ENCODE measurements at regions not wholly inside any gene's neighbourhood (a gene's known extent, or its start where the extent isn't known, plus 50 kb on each side); places are given as distances from the start of the nearest gene placed in this dataset.
"Not testable (repeated sequence)": the region's sequence is repeated elsewhere in the genome, so short reads cannot be mapped to it uniquely, and the experiment has no call there.

- no peak for DNase-seq (ENCODE audit: low read depth in 3 of 3)
Observed at GRCh38 chr14:43307836-43308235, 1199.2 kb downstream of the FSCB start.

GRCh38 chr14:43306053-43306452 lies 1201.0 kb downstream of the FSCB start:
- no peak for DNase-seq (ENCODE audit: low read depth in 3 of 3)

- DNase-seq (ENCODE audit: low read depth in 3 of 3) = no peak
Observed at GRCh38 chr14:43297794-43298193, 1209.3 kb downstream of the FSCB start.

DNA sequence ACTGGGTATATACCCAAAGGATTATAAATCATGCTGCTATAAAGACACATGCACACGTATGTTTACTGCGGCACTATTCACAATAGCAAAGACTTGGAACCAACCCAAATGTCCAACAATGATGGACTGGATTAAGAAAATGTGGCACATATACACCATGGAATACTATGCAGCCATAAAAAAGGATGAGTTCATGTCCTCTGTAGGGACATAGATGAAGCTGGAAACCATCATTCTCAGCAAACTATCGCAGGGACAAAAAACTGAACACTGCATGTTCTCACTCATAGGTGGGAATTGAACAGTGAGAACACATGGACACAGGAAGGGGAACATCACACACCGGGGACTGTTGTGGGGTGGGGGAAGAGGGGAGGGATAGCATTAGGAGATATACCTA lies 1211.0 kb downstream of the FSCB start:
- not testable (repeated sequence) for DNase-seq (ENCODE audit: low read depth in 3 of 3)

DNA sequence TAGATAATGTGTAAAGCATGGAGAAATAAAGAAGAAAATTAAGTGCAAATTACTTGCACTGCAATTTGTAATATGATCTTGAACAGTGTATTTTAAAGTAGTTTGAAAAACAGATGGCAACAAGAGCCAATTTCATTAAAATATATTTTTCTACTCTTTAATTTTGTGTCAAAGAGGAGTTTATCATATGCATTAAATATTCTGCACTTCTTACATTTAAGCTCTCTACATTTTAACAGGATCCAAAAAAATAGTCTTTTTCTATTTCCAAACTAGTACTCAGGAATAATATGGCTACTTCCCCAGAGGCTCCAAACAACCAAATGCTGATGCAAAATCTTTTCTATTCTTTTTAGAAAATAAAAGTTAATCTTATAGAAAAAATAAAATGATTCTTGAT lies 1221.5 kb downstream of the FSCB start:
- no peak for DNase-seq (ENCODE audit: low read depth in 3 of 3)

DNA sequence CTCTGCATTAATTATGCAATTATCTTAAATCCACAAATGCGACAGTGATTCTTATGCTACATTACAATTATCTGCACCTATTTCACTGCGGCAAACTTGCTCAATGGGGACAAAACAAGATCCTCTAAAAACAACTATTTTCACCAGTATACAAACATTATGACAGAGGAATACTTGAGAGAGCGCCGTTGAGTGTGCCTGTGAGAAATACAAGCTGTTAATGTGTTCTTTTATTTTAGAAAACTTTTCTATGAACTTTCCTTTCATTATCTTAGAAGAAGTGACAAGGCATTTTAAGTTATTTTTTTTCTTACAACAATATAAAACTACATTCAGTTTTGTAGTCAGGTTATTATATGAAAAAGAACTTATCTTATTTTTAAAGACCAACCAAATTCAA lies 1247.0 kb downstream of the FSCB start:
- DNase-seq (ENCODE audit: low read depth in 3 of 3) = no peak

GRCh38 chr14:43258396-43258795 lies 1248.7 kb downstream of the FSCB start:
- DNase-seq (ENCODE audit: low read depth in 3 of 3) = no peak

DNA sequence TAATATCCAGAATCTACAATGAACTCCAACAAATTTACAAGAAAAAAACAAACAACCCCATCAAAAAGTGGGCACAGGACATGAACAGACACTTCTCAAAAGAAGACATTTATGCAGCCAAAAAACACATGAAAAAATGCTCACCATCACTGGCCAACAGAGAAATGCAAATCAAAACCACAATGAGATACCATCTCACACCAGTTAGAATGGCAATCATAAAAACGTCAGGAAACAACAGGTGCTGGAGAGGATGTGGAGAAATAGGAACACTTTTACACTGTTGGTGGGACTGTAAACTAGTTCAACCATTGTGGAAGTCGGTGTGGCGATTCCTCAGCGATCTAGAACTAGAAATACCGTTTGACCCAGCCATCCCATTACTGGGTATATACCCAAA lies 1250.1 kb downstream of the FSCB start:
- DNase-seq (ENCODE audit: low read depth in 3 of 3) = not testable (repeated sequence)

DNA sequence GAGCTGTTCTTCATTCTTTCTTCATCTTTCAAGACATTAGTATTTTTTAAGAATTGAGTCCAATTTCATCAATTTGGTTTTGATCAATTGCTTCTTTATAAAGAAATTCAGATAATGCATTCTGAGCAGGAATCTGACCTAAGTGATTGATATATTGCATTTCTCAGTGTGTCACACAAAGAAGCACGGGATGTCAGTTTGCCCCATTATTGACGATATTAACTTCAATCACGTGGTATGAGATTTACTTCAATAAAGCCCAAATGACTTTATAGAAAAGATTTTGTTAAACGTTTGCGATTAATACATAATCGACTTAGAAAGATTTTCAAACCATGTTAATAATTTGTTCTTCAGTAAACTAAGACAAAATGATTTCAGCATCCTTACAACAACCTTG lies 1254.2 kb downstream of the FSCB start:
- no peak for DNase-seq (ENCODE audit: low read depth in 3 of 3)

DNA sequence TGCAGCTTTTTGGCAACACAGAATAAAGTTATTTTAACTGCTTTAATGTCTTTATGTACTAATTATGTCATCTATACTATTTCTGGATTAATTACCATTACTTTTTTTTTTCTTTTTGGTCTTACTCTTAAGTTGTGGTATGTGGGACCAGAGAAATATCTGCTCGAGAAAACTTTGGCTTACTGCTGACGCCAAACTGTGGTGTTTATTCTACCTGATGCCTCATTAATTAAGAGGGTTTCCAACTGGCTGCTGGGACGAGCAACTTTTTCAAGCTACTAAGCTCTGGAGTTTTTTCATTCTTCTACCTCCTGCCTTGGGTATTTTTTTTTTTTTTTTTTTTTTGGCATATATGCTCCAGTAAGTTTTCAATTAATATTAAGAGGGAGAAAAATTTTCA lies 1257.5 kb downstream of the FSCB start:
- no peak for DNase-seq (ENCODE audit: low read depth in 3 of 3)

- no peak for DNase-seq (ENCODE audit: low read depth in 3 of 3)
Observed at GRCh38 chr14:43249116-43249515, 1258.0 kb downstream of the FSCB start.

- no peak for DNase-seq (ENCODE audit: low read depth in 3 of 3)
Observed at GRCh38 chr14:43247877-43248276, 1259.2 kb downstream of the FSCB start.

- DNase-seq (ENCODE audit: low read depth in 3 of 3) = no peak
Observed at GRCh38 chr14:43244142-43244625, 1262.9 kb downstream of the FSCB start.

DNA sequence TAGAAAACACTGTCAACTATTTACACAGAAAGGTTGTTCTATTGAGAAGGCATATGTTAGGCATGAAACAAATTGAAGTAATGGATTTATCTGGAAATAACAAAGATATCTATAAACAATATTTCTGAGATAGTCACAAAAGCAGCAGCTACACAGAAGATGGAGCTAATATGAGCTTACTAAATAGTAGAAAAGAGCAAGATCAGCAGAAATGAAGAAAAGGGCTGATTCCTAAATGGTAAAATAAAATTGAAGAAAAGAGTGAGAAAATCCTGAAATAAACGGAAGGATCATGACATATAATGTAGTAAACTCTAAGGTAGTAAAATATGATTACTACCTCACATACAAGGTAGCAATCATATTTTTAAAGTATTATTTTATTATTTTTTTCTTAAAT lies 1263.9 kb downstream of the FSCB start:
- no peak for DNase-seq (ENCODE audit: low read depth in 3 of 3)

DNA sequence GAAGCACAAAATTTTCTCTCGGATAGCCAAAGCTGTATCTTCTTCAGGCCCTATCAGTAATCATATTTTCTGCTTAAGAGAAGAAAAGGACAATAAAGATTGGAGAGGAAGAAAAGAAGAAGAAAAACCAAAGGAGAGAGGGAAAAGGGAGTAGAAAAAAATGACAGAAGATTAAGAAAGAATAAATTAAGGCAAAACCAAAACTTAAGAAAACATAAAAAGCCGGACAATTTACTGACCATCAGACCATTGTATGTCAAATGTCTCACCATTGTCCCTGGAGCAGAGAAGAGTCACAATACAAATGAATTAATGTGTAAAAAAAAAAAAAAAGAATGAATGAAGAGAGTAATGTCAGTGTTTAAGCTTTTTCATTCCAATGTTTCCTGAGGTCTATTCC lies 1274.8 kb downstream of the FSCB start:
- no peak for DNase-seq (ENCODE audit: low read depth in 3 of 3)

- no peak for DNase-seq (ENCODE audit: low read depth in 3 of 3)
Observed at GRCh38 chr14:43215524-43215923, 1291.6 kb downstream of the FSCB start.

- DNase-seq (ENCODE audit: low read depth in 3 of 3) = no peak
Observed at GRCh38 chr14:43207189-43207588, 1299.9 kb downstream of the FSCB start.

GRCh38 chr14:43204816-43205215 lies 1302.3 kb downstream of the FSCB start:
- DNase-seq (ENCODE audit: low read depth in 3 of 3) = no peak

- DNase-seq (ENCODE audit: low read depth in 3 of 3) = no peak
Observed at GRCh38 chr14:43200519-43200918, 1306.6 kb downstream of the FSCB start.

DNA sequence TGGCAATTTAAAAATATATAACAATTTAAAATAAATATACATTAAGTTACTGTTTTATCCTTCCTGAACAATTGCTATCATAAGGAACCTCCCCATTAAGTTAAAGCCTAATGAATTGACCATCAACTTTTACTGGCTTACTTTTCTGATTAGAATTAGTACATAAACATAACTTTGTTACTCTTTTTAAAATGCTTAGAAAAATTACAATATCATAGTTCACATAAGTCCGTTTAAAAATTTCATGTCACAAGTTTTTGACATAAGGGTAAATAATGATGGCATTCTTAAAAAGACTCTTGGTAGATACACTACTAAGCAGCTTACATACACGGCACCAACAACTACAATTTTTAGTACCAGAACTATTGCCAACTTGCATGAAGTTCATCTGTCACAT lies 1308.6 kb downstream of the FSCB start:
- DNase-seq (ENCODE audit: low read depth in 3 of 3) = no peak

- no peak for DNase-seq (ENCODE audit: low read depth in 3 of 3)
Observed at GRCh38 chr14:43184540-43184939, 1322.5 kb downstream of the FSCB start.

- no peak for DNase-seq (ENCODE audit: low read depth in 3 of 3)
Observed at GRCh38 chr14:43183916-43184315, 1323.2 kb downstream of the FSCB start.

- no peak for DNase-seq (ENCODE audit: low read depth in 3 of 3)
Observed at GRCh38 chr14:43175896-43176295, 1331.2 kb downstream of the FSCB start.

DNA sequence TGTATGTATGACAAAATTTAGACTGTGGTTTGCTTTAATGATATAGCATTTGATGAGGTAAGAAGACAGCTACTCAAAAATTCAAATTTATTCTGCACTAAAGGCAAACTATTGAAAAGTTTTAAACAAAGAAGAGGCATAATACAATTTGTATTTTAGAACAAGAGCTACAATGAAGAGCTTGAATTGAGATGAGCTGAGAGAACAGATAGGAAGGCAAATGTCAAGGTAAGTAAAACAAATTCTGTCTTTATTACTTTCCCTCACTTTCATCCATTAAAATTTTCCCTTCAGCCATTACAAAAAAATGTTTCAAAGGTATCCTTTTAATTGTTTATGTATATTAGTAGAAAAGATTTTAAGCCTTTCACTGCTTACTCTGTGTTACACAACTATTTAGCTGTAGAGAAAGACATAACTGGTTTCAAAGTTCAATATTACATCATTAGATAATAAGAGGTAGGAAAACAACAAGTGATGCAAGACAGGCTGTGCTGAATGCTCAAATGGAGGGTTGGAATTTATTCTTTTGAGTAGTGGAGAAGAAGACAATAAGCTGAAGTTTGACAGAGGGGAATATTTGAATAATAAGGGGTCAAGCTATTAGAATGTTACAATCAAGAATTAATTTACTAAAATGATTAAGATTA lies 1334.1 kb downstream of the FSCB start:
- DNase-seq (ENCODE audit: low read depth in 3 of 3) = no peak
